Calu3 (cell line): ENCODE measurements at regions not wholly inside any gene's neighbourhood (a gene's known extent, or its start where the extent isn't known, plus 50 kb on each side); places are given as distances from the start of the nearest gene placed in this dataset.

Experiments
- BruUV-seq: library from RNA; stranded (reverse); fragments of 400-500 nt; replicated peaks from 2 replicates; lab custom pipeline; 2021; lab: Mats Ljungman, UMichigan
- CTCF ChIA-PET: fragments of 300-600 bp; sonication (Branson Sonifier 250); formaldehyde crosslinking; loops from one replicate; lab custom pipeline; 2022; ENCODE audit warnings: antibody characterized with exemption; lab: Charles Lee
- DNase-seq: peaks from one replicate; pipeline ENCODE4 v3.0.0; 2022
- H3K27ac Mint-ChIP-seq: one replicate; pipeline ENCODE4 v1.8.0; 2022; ENCODE audit warnings: mixed read lengths; ENCODE audit not compliant: unreplicated experiment
- H3K27me3 Mint-ChIP-seq: one replicate; pipeline ENCODE4 v1.8.0; 2022; ENCODE audit warnings: mixed read lengths; ENCODE audit not compliant: unreplicated experiment
- H3K36me3 Mint-ChIP-seq: one replicate; pipeline ENCODE4 v1.8.0; 2022; ENCODE audit warnings: mild to moderate bottlenecking, moderate library complexity, mixed read lengths; ENCODE audit not compliant: insufficient read depth, unreplicated experiment
- H3K4me1 Mint-ChIP-seq: one replicate; pipeline ENCODE4 v1.8.0; 2022; ENCODE audit warnings: mild to moderate bottlenecking, low read depth, mixed read lengths; ENCODE audit not compliant: unreplicated experiment
- H3K4me3 Mint-ChIP-seq: one replicate; pipeline ENCODE4 v1.8.0; 2022; ENCODE audit warnings: mild to moderate bottlenecking, low read depth, moderate library complexity, mixed read lengths; ENCODE audit not compliant: unreplicated experiment
- H3K9me3 Mint-ChIP-seq: one replicate; pipeline ENCODE4 v1.8.0; 2022; ENCODE audit warnings: low read depth, mixed read lengths; ENCODE audit not compliant: unreplicated experiment
- CTCF ChIP-seq: fragments of 200-600 bp; IDR thresholded peaks from one replicate; pipeline ENCODE4 v1.8.0; 2022; ENCODE audit warnings: antibody characterized with exemption; ENCODE audit not compliant: unreplicated experiment
- intact Hi-C: fragments of 100-400 bp; cut with micrococcal nuclease; formaldehyde crosslinking; loops from one replicate; pipeline ENCODE4 v1.10.0; 2022; ENCODE audit not compliant: unreplicated experiment

GRCh38 chr11:105215528-105215927 is 76.0 kb upstream of the CARD18 start:
- Mint-ChIP-seq H3K4me1 (peaks cover 9% of the 10 kb centered on the region), H3K27ac (no peak overlapping the region), H3K36me3 (no peaks in the 10 kb centered on the region), H3K27me3 (no peaks in the 10 kb centered on the region), H3K4me3 (no peak overlapping the region), H3K9me3 (no peaks in the 10 kb centered on the region)
- no peak for DNase-seq
- no TSS peak for BruUV-seq
- TF ChIP-seq CTCF, result no peak
- CTCF ChIA-PET, result no interaction called here
- intact Hi-C loops, result no loop called here

- CTCF ChIA-PET, result no interaction called here
- intact Hi-C loops, result no loop called here
- H3K27ac Mint-ChIP-seq, result no peak overlapping the region
Measured at GRCh38 chr11:105211806-105212554, 72.4 kb upstream of the CARD18 start.

GRCh38 chr11:105208019-105208418 is 68.5 kb upstream of the CARD18 start:
- Mint-ChIP-seq H3K4me1 (no peaks in the 10 kb centered on the region), H3K9me3 (no peaks in the 10 kb centered on the region), H3K27me3 (no peaks in the 10 kb centered on the region), H3K36me3 (no peaks in the 10 kb centered on the region), H3K4me3 (no peak overlapping the region), H3K27ac (no peak overlapping the region)
- intact Hi-C loops, result loop anchor here (10.0 kb wide), 1 partner anchor 243 kb away; the partner anchor contains the start of gene CASP4
- CTCF ChIA-PET, result no interaction called here
- TF ChIP-seq CTCF, result no peak
- no peak for DNase-seq
- BruUV-seq, result no TSS peak

More at GRCh38 chr11:105211806-105212554, 72.4 kb upstream of the CARD18 start:
- no peak overlapping the region for H3K4me3 Mint-ChIP-seq
- no peak for DNase-seq
- no peaks in the 10 kb centered on the region for H3K27me3 Mint-ChIP-seq
- H3K36me3 Mint-ChIP-seq, result no peaks in the 10 kb centered on the region
- BruUV-seq, result no TSS peak
- no peaks in the 10 kb centered on the region for H3K9me3 Mint-ChIP-seq
- TF ChIP-seq CTCF, result no peak
- peaks cover 4% of the 10 kb centered on the region for H3K4me1 Mint-ChIP-seq

- intact Hi-C loops, result loop anchor here (10.0 kb wide), 1 partner anchor 242 kb away; the partner anchor contains the start of gene CASP4
- TF ChIP-seq CTCF, result no peak
- H3K27me3 Mint-ChIP-seq, result no peaks in the 10 kb centered on the region
- CTCF ChIA-PET, result interaction anchor here (0.6 kb wide), 1 partner anchor 13 kb away, joined by 3 read pairs; no protein-coding TSS in a partner anchor
- H3K27ac Mint-ChIP-seq, result no peak overlapping the region
- H3K4me1 Mint-ChIP-seq, result no peaks in the 10 kb centered on the region
- no TSS peak for BruUV-seq
- H3K9me3 Mint-ChIP-seq, result no peaks in the 10 kb centered on the region
- no peak overlapping the region for H3K4me3 Mint-ChIP-seq
- DNase-seq, result no peak
- no peaks in the 10 kb centered on the region for H3K36me3 Mint-ChIP-seq
Measured at GRCh38 chr11:105206633-105207032, 67.1 kb upstream of the CARD18 start.
